ENCODE measurements at regions not wholly inside any gene's neighbourhood (a gene's known extent, or its start where the extent isn't known, plus 50 kb on each side); places are given as distances from the start of the nearest gene placed in this dataset.

DNA sequence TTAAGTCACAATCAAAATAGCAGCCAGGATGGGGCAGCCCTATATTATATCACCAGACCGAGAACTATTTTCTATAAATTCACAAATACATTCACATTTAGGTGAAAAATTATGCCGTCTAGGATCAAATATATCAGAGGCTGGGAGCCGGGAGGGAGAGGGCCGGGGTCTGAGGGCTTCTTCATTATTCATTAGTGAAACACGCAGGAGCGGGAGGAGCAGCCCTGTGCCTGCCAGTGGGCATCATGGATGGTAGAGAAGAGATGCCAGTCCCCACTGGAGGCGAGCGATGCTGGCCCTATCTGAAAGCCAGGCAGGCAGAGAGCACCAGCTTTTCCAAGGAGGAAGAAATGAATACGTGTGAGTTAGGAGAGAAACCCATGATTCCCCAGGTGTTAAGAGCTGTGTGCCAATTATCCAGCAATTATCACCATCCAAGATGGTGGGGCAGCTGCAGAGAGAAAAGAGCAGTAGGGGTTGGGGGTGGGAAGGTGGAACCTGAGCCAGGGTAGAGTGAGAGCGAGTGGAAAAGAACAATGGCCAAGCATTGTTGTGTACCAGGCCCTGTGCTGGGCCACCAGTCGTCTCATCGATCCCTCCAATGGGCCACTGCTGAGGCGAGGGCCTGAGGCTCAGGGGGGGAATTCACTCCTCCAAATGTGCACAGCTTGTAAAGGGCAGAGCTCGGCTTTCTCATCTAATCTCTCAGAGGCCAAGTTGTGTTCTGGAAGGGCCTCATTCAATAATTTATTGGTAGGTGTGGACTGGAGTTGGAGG, 261.3 kb upstream of the TLE3 start:
- DNase-seq = no peak

DNA sequence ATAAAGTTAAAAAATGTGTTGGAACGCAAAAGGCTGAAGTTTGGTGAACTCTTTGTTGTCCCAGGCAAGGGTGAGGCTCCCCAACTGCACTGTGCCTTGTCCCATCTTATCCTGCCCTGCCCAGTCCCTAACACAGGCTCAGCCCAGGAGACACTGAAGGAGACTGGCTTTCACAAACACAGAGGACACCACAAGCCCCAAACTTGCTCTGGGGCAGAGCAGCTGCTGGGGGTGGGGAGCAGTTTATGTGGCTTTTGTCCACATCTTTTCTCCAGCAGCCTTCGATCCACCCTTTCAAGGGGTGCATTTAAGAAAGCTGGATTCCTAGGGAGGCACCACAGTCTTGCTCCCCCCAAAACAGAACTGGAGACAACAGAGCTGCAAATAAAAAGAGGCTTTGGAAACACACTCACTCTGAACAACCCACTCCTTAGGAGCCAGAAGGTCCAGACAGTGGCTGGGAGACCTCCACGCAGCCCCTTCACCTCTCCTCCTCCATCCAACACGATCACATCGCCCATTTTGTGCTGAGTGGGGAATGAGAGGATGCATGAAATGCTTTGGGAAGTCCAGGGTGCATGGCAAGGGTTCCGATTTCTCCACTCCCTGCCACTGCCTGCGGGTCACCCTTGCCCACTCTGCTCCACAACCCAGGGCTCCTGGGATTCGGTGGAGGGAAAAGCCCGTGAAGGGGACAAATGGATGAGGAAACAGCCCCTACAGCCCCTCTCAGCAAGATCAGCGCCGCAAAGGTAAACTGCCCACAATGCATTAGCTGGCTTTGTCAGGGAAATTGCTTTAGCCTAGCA, 260.5 kb upstream of the TLE3 start:
- DNase-seq = no peak

DNA sequence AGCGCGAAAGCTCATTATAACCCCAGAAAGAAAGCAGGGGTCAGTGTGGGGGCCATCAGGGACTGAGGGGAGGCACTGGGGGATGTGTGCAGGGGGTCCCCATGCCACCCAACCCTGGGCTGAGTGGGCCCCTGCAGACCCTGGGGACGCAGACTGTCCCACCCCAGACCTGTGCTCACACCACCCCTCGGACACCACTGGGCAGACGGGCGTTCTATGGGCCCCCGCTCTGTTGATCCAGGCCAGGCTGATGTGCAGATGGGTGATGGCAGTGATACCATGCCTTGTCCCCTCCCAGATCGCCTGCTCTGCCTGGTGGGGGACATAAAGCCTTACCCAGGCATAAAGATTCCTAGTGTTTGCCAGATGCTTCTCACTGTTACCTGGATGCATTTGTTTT, 259.7 kb upstream of the TLE3 start:
- DNase-seq = no peak

DNA sequence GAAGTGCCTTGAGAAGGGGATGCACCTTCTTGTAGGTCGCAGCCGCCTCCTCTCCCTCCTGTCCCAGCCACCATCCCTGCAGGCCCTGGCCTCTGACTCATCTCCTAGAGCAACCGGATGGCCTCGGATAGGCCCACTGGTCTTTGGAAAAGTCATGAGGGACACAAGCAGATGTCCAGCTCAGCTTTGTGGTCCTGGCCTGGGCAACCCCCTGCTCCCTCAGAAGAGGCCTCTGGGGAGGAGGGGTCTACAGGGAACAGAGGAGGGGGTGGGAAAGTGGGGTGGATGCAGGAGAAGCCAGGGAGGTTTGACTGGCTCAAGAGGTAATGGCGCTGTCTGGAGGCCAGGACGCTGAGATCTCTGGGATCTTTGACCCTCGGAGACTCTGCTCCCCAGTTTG, 259.2 kb upstream of the TLE3 start:
- no peak for DNase-seq

DNA sequence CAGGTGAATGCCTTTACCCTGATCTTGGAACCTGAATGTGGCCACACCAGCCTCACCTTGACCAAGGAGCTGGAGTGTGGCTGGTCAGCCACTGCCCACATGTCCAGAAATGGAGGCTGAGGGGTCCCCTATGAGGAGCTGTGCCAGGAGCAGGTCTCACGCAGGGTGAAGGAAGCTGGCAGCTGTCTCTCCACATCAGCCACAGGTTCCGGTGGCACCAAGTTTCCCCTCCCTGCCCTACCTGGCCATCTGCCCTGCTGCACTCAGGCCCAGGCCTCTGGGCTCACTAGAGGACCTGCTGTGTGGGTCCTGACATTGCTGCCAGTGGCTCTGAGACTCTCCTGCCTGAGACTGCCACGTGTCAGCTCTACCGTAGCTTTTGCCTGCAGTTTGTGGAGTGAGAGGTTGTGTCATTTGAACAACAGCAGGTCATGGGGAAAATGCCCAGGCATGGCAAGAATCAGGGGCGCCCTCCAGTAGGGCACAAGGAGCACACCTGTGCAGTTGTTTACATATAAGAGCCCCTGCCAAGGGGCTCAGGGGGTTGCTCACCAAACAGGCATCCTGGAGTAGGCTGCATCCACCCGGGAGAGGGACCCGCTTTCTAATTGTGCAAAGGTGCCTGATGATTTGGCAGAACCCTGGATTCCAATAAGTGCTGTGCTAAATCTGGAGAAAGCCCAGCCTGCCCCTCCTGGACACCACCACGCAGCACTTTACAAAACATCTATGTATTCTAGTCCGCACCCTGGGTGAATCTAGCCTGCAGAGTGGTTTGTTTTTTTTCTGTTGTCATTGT, 258.5 kb upstream of the TLE3 start:
- DNase-seq = no peak

DNA sequence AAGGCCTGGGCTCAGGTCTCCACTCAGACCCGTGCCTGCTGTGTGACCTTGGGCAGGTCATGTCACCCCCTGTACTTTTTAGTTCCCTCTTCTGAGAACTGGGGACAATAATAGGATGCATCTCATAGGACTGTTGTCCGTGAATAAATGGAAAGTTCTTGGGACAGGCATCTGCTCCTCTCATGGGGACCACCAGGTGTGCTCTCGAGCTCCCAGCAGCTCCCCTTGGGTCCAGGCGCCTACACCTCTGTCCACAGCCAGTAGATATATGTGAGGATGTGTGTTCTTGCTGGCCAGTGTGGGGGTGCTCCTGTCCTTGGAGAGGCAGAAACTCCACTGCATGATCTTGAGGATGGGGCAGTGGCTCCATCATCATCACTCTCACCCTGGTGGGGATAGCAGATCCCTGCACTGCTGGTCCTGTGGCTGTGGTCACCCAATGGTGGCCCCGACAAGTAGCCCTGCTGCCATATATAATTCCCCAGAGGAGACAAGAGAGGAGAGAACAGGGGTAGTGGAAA, 257.6 kb upstream of the TLE3 start:
- no peak for DNase-seq

DNA sequence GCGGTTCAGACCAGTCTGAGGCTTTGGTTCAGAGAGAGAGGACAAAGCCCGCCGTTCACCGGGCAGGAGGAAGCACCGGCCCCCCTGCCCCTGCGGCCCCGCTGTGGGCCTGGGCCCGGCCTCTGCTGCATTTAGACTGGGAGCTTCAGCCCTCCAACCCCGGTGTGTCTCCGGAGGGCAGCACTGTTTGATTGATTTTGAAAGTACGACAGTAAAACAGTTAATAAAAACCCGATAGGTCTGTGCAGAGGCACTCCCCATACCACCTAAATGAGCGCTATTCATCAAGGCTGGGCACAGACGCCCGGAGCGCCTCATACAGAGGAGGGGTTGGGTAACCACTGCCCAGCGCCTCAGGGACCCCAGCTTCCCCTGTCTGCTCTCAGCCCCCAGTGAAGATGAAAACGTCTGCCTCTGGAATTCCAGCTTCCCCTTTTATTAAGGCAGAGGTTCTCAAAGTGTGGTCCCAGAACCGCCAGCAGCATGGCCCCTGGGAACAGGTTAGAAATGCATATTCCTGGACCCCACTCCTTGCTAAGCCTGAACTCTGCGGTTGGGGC, 256.7 kb upstream of the TLE3 start:
- no peak for DNase-seq

DNA sequence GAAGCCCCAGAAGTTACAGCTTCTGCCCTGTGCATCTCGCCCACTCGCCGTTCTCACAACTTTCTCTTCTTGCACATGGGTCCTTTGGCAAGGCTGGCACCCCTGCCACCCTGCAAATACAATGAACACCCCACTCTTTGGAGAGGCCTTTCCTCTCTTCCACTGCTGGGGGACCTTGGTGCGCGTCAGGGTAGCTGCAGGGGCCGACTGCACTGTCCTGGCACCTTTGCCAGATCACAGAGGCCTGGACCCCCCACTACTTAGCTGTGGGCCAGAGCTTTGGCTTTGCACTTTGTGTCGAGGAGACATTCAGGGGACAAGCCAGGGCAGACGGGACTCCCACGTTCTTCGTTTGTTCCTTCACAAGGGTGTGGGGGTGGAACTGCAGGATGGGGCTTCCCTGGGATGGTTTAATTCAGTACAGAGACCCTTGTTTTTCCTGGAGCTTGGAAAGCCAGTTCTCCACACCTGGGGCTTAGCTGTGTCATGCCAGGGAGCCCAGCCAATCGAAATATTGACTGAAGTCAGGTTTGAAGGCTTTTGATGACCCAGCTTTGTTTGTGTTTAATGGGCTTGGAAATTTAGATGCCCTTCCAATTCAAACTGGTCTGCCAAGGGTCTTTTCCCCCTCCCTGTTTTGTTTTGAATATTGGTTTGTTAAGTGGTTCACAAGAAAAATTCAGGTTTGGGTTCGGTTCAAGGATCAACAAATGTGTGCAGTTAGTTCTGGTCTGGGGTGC, 256.1 kb upstream of the TLE3 start:
- no peak for DNase-seq

DNA sequence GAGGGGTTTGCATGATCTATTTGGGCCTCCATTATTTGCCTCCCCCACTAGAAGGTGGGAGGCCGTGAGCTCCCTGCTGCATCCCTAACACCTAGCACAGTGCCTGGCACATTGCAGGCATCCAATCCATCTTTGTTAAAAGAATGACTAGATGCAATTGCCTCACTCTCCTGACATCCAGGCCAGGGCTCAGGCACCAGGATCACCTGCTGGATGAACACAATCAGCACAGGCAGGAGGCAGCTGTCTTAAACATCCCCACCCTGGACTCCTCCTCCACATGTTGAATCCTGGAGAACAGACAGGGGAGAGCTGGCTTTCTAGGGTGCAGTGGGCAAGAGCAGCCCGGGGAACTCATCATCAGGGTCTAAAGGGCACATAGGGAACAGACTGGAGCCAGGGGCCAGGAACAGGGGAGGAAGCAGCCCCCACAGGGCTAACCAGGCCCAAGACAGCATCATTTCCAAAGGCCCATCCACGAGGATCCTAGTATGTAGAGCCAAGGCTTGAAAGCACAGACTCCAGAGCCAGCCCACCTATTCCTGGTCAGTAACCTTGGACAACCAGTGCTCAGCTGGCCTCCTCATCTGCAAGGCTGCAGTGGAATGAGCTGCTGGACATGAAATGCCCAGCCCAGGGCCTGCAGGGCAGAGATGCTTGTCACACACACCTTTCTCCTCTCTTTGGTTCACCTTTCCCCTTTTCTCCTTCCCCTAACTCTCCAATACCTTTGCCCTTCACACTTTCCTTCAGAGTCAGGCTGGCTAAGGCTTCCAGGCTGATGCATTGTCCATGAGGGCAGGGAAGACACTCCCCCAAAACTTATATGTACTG, 254.4 kb upstream of the TLE3 start:
- DNase-seq = no peak

DNA sequence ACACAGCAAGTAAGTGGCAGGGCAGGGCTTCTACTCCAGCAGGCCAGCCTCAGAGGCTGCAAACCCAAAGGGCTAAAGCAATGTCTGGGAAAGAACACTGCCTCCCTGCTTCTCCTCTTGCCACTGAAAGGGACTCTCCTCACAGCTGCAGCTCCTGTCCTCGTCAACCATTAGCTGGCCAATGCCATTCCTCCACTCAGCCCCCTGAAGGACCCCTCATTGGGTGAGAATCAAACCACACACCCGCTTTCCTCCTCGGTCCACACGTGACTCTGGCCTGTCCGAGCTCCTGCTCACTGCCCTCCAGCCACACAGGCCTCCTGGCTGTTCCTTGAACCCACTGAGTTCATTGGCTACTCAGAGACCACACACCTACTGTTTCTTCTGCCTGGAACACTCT, 253.7 kb upstream of the TLE3 start:
- no peak for DNase-seq

DNA sequence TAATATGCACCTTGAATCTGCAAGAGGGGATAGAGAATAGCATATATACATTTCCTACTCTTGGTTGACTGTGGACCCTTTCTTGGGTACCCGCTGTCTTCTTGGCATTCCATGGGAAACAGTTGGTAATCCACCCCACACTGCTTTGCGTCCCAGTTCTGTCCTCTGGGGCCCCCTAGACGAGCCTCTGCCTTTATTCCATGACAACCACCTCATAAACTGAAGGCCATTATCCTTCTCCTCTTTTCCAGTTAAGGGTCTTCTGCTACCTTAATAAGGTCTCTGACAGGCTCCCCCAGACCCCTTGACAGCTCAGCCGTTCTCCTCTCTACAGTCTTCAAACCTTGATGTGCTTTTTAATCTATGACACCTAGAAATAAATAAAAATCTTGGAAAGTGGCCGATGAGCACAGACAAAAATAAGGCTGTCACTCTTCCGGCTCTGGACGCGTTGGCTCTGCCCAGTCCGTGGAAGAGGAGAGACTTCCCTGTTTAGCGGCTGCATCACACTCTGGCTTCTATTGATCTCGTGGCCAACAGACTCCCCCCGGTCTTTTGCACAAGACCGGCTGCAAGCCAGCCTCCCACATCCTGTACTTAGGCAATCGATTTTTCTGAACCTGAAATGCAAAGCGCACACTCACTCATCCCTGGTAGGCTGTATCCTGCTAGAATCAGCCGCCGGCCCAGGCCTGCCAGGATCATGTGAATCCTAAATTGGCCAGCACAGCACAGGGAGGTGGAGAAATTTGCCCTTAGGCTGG, 251.0 kb upstream of the TLE3 start:
- DNase-seq = peak; percentile 25

DNA sequence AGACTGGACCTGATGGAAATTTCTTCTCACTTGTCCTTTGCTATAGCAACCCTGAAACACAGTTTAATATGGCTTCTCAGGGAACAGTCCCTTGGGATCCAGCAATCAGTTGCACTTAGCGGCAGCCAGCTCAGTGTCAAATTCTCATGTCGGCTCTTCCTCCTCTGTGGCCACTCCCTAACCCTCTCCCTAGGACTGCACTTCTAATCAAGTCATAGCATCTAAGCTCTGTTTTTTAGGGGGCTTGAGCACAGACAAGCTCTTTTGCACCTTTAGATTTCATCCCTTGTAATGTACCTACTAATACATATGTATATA, 250.5 kb upstream of the TLE3 start:
- no peak for DNase-seq

DNA sequence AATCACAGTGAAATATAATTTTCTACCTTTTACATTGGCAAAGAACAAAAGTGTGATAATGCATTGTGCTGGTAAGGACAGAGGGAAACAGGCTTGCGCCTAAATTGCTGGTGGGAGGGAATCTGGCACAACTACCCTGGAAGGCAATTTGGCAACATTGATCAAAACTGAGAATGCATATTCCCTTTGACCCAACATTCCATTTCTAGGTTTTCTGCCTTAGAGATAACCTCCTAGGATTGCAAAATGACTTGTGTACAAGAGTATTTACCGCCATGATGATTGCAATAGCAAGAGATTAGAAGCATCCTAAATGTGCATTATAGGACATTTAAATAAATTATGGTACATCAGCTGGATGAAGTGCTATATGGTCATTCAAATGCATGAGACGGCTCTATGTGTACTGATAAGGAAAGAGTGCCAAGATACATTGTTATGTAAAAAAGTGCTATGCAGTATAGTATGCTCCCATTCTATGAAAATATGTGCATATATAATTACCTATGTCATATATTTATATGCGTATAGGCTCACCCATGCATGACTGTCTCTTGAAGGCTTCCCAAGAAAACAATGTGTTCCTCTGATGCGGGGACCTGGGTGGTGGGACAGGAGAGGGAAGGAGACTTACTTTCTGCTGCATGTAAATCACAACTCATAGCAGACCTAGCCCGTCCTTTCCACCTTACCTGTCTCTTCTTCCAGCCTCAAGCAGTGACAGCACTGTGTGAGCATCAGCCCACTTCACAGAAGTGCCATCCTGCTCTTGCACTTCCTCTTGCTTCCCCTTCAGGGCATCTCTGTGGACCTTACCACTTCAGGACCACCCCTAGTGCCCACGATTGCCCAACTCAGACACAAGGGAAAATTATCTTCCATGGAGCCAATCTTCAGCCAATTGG, 249.9 kb upstream of the TLE3 start:
- DNase-seq = no peak

DNA sequence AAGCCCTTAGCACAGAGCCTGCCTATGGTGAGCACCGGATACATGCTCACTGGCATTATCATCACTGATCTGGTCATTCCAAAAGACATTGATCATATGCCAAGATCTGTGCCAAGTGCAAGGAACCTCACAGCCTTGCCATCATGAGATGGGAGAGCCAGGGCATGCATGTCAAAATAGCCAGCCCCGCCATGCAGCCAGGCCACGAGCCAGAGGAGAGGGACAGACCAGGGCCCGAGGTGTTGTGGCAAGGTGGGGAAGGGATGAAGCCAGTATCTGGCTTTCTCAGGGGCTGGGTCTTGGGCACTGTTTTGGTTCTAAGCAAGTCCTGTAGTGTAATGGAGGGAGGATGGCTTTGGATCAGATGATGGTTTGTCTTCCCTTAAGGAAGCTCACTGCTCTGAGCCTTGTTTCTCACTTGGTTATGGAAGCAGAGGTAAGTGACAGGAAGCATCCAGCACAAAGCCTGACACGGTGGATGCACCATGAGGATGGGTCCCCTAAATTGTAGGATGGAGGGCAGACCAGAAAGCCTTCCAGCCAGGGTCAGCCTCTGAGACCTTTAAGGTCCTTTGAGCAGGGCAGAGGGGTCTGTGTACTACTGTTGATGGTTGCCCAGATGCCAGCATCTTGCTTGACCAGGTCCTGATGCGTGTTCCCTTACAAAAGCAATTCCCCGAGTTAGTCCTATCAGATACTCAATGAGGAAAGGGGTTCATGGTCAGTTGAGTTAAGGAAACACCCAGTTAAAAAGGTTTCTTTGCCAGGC, 247.7 kb upstream of the TLE3 start:
- no peak for DNase-seq

DNA sequence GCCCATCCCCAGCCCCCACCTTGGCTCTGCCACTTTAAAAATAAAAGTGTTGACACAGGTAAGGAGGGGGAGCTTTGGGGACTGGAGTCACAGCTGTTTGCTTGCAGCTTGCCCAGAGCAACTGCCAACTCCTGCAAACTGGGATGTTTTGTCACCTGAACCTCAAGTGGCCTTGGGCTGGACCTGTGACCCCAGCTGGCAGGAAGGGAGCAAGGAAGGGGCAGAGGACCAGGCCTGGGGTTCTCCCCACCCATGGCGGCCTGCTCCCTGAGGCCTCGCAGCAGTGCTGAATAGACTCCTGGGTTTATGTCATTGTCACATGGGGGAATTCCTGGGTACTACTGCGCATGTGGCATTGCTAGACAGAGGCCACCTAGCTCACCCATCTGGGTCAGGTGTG, 246.9 kb upstream of the TLE3 start:
- DNase-seq = no peak

DNA sequence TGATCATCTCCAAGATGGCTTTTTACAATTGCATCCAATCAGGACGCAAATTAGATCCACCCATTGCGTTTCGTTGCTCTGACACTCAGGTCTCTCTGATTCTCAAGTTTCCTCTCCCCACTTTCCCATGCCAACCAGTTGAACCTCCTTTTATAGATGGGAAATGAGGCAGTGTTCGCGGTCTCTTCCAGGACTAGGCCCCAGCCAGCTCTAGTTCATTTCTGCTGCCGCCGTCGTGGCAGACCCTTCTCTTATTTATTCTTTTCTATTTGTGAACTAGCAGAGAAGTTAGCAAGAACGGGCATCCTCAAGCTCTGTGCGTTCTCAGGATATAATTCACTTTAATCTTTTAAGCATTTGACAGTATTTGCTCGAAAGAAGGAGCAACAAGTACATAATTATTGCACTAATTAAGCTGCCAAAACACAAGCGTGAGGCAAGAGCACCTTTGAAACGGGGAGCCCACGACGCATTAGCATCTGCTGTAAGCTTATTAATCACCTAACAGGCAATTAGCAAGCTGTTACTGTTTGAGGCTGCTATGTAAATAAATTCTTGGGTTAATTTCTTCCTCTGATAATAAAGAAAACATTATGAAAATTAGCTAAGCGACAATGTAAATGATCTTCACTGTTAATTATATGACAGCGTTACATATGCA, 246.4 kb upstream of the TLE3 start:
- no peak for DNase-seq

DNA sequence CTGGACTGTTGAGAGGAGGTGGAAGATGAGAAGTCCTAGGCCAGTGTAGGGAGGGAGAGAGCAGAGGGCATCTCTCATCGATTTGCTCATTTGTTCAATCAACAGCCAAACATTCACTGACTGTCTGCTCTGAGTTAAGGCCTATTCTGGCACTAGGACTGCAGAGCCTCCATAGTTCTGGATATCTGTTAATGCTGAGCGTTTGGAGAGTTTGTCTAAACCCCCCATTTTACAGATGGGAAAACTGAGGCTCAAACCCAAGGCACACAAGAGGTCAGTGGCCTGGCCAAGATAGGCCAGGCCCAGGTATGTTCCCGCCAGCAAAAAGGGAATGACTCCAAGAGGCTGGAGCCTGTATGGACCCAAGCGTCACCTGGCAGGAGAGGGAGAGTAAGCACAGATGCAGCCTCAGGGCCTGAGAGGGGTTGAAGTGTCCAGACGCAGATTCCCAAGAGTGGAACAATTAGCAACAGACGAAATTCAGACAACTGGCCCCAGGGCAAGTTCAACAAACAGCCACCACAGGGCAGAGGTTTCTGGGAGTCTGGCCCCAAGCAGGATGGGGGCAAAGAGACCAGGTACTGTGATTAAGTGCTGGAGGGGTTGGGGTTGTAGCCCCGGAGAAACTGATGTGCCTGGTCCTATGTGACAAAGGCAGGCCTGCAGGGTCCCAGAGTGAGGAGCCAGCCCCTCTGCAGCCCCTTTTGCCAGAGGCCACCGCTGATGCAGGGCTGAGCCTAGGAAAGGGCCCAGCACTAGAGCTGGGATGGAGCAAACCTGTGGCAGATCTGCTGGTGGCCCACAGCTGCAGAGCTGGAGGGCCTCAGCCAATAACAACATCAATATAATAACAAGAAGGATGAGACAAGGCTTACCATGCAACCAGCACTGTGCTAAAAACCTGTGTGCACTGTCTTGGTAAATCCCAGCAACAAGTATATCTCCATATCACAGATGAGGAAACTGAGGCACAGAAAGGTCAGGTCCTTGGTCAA, 245.1 kb upstream of the TLE3 start:
- DNase-seq = no peak
